HG02870 (cell line): ENCODE measurements at regions not wholly inside any gene's neighbourhood (a gene's known extent, or its start where the extent isn't known, plus 50 kb on each side); places are given as distances from the start of the nearest gene placed in this dataset.
"Not testable (repeated sequence)": the region's sequence is repeated elsewhere in the genome, so short reads cannot be mapped to it uniquely, and the experiment has no call there.

Source experiments
- ATAC-seq: cut with Tn5 transposase; IDR thresholded peaks from one replicate; pipeline ENCODE4 v1.9.1; 2021; ENCODE audit warnings: mild to moderate bottlenecking, moderate library complexity; ENCODE audit not compliant: unreplicated experiment

DNA sequence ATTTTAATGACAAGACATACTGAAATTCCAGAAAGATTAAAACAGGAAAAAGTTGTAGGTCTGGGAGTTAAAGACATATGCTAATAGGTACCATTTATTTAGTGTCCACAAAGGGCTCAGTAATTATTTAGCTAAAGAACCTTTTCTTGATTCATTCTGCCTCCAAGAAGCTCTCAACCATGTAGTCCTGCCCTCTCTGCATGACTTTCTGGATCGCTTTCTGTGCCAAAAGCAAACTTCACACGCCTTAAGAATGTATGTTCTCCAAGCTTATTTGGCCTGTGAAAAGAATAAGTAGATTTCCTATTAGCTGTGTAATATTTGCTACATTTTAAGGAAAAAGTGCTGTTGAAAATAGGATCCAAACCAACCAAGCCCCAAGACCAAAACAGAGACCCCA, 291.7 kb downstream of the C12orf75 start:
- no peak for ATAC-seq

- ATAC-seq, result no peak
Observed at GRCh38 chr12:105622846-105623736, 292.6 kb downstream of the C12orf75 start.

- ATAC-seq, result no peak
Observed at GRCh38 chr12:105626653-105627052, 296.2 kb downstream of the C12orf75 start.

- ATAC-seq, result no peak
Observed at GRCh38 chr12:105637470-105637869, 307.0 kb downstream of the C12orf75 start.

GRCh38 chr12:105640761-105641160, 310.3 kb downstream of the C12orf75 start:
- no peak for ATAC-seq

DNA sequence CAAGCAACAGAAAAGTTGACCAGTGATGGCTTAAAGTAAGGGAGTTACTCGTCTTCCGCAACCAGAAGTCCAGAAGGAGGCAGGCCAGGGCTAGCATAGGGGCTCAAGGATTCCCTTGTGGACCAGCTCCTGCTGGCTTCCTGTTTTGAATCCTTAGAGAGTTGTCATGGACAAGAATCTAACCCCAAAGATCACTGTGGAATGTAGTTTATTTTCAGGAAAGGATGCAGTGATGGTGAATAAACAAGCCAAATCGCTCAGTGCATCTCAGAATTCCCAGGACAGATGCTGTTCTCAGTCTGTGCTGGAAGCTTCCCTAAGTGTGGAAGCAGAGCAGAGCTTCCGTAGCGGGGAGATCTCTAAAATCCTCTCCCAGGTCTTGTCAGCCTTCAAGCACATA, 311.3 kb downstream of the C12orf75 start:
- ATAC-seq, result no peak

DNA sequence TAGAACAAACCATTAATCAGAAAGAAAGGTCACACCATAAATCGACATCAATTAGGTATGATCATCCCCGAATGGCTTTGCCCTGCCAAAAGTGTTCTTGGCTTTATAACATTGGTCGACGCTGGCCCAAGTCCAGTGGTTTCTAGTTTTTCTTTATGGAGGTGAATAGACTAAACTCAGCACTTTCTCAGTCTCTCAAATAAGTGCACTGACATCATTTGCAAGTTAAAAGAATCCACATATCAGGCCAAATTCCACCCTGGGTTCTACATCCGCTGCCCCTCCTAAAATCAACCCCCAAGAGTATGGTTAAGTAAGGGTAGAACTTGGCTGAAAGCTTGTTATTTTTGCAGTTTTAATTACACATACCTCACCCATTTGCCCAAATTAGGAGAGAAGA, 314.3 kb downstream of the C12orf75 start:
- no peak for ATAC-seq

DNA sequence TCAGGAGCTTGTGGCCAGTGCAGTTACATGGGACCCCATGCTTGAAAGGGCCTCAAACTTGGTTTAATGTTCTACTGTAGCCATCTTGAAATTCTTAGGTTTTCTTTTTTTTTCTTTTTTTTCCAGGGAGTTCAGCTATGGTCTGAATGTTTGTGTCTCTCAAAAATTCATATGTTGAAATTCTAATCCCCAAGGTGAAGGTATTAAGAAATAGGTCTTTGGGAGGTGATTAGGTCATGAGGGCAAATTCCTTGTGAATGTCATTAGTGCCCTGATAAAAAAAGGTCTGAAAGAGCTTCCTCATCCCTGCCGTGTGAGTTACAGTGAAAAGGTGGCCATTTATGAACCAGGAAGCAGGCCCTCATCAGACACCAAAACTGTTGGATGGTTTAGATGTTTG, 324.1 kb downstream of the C12orf75 start:
- no peak for ATAC-seq

DNA sequence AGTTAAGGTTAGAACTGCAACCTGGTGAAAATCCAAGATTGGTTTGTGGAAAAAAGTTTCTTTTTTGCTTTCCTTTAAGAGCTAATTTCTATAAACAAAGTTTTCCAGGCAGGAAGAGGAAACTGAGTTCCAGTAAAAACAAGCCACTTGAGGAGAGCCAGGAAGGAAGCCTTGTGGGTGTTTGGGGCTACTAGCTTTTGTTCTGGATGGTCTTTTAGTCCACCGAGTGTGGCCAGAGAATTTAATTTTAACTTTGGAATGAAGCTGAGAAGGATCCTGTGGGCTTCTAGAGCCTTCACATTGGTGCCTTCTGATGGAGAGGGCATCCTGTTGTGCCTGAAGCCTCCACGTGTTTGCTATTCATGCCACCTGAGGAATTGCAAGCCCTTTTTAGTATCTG, 327.9 kb downstream of the C12orf75 start:
- no peak for ATAC-seq

GRCh38 chr12:105659355-105660075, 329.0 kb downstream of the C12orf75 start:
- ATAC-seq, result no peak

DNA sequence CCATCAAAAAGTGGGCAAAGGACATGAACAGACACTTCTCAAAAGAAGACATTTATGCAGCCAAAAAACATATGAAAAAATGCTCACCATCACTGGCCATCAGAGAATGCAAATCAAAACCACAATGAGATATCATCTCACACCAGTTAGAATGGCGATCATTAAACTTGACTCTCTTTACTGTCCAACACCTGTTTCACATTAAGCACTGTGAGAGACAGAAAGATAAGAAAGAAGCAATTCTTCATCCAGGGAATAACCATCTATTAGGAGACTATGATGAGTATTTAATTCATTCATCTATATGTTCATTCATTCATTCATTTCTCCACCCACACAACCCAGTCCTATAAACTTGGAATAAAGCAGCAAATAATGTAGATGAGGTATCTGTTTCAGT, 334.3 kb downstream of the C12orf75 start:
- ATAC-seq, result not testable (repeated sequence)

GRCh38 chr12:105665366-105665765, 334.9 kb downstream of the C12orf75 start:
- no peak for ATAC-seq

DNA sequence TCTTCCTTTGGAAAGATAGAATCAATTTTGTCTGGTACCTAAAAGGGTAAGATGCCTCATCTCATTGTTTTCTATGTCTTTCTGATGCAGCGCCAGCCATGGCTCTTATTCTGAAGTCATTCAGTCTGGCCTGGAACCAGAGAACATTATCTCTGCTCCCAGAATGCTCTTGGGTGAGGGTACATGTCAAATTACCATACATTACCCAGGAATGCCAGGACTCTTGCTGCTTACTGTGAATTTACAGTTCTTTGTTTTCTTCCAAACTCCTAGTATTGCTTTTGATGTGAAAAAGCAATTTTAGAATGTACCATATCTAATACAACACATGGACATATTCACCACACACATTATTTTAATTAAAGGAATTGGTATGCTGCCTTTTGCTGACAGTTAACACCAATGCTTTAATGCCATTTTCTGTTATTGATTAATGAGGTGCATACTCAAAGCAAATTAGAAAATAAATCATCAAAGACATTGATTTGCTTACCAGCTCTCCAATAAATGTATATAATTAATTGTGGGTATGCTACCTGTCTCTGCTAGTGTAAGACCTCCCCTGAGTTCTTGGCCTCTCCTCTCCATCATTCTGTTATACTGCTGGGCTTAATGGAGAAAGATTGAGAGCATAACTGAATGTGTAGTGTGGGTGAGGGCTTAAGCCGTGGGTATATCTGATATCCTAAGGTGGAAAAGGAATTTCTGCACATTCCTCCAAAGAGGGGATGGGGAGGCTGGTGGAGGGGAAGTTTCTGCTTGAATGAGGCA, 337.7 kb downstream of the C12orf75 start:
- ATAC-seq, result no peak

DNA sequence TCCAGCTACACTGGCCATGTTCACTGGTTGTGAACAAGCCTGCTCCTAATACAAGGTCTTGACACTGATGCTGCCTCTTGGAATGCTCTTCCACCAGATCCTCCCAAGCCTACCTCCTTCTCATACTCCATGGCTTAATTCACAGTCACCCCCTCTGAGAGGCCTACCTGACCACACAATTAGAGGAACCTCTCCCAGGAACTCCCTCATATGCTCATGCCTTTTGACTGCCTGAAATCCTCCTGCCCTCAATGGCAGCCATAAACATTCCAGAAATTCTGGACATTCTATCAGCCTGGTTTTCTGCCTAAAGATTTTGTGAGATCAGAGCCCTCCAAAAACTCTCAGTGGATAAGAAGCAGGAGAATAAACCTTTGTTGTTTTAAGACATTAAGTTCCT, 340.2 kb downstream of the C12orf75 start:
- ATAC-seq, result no peak

DNA sequence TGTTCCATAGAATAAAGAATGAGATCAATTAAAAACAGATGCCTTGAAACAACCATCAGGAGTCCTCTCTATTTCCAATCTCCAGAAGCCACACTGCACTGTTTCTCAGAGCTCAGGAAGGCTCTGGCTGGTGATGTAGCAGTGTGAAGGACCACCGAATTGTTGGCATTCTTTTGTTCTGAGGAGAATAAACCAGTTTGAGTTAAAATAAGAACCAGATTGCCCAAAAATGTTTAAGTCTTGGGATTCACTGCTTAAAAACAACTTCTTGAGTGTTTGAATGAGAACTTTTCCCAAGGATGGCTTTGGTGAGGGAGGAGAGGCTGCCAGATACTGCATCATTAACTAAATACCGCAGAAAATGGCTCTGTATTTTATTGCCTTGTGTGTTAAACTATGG, 341.2 kb downstream of the C12orf75 start:
- no peak for ATAC-seq

- no peak for ATAC-seq
Observed at GRCh38 chr12:105672121-105672975, 341.9 kb downstream of the C12orf75 start.

GRCh38 chr12:105674871-105675699, 344.6 kb downstream of the C12orf75 start:
- ATAC-seq, result no peak

GRCh38 chr12:105676694-105677093, 346.2 kb downstream of the C12orf75 start:
- no peak for ATAC-seq

DNA sequence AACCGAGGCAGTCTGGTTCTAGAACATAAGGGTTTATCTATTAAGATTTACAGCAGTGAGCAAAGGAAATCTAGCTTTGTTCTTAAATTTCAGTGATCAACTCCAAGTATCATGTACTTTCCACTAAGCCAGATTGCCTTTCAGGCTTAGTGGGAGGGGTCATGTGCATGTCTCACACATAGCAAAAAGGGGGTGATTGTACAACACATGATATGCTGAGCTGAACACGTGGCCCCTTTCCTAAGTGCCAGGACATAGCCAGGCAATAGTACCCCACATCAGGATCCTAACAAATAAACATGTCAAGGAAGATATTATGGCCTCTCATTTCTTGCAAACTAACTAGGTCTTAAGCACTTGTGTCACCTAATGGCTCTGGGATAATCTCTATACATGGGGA, 347.2 kb downstream of the C12orf75 start:
- no peak for ATAC-seq

DNA sequence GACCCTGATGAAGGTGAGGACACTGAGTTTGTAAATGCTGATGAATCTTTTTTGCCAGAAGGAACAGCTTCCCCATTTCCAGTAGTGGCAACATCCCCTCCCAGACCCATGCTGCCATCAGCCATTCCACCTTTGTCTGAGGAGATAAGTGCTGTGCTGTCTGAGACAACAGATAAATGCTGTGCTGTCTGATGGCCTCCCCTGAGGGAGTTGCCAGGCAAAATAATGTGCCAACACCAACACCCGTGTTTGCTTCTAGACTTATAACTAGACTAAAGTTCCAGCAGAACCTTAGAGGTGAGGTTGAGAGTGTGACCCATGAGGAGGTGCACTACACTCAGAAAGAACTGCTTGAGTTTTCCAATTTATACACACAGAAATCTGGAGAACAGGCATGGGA, 349.5 kb downstream of the C12orf75 start:
- no peak for ATAC-seq
